HG03066 (cell line): ENCODE measurements at regions not wholly inside any gene's neighbourhood (a gene's known extent, or its start where the extent isn't known, plus 50 kb on each side); places are given as distances from the start of the nearest gene placed in this dataset.

Experiments
- ATAC-seq: cut with Tn5 transposase; IDR thresholded peaks from one replicate; pipeline ENCODE4 v1.9.1; 2021; ENCODE audit warnings: low read depth; ENCODE audit not compliant: unreplicated experiment

GRCh38 chr7:47643716-47644400 lies 61.9 kb upstream of the TNS3 start:
- ATAC-seq: no peak

- no peak for ATAC-seq
These were observed 58.4 kb upstream of the TNS3 start for GRCh38 chr7:47640265-47640664.

DNA sequence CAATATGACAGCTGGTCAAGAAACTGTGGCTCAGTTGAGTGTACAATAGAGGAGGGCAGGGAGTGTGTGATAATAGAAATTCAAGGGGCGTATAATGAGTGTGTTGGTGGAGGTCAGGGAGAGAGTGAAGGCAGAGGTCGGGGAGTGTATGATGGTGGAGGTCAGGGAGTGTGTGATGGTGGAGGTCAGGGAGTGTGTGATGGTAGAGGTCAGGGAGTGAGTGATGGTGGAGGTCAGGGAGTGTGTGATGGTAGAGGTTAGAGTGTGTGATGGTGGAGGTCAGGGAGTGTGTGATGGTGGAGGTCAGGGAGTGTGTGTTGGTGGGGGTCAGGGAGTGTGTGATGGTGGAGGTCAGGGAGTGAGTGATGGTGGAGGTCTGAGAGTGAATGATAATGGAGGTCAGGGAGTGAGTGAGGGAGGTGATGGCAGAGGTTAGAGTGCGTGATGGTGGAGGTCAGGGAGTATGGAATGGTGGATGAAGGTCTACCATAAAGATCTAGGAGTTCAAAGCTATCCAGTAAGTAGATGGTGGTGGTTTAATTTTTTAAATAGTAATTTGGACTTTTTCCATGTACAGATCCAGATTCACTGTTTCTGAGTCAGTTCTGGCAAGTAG lies 57.7 kb upstream of the TNS3 start:
- ATAC-seq: no peak

DNA sequence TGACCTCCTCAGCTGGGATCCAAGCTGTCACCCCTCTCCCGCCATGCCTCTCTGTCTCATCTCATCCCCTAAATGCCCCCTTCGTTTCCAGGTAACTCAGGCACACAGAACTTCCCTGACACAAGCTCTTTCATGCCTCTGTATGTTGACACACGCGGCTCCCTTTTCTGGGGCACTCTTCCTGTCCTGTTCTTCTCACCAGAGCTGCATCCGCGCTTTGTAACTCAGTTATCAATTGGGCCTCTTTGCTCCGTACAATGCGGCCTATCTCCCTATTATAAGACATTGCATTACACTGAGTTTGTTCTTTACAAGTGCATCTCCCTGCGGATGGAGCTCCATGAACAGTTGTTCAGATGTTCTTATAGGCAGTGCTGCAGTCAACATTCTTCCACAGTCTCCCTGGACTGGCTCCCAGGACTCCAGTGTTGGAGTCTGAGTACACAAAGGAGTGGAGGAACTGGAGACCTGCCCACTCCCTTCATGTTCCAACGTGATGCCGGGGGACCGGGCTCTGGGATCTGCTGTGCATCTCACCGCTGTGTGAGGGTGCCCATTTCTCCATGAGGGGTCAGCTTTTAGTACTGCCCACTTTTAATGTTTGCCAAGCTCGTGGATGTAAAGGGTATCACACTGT lies 56.9 kb upstream of the TNS3 start:
- no peak for ATAC-seq

DNA sequence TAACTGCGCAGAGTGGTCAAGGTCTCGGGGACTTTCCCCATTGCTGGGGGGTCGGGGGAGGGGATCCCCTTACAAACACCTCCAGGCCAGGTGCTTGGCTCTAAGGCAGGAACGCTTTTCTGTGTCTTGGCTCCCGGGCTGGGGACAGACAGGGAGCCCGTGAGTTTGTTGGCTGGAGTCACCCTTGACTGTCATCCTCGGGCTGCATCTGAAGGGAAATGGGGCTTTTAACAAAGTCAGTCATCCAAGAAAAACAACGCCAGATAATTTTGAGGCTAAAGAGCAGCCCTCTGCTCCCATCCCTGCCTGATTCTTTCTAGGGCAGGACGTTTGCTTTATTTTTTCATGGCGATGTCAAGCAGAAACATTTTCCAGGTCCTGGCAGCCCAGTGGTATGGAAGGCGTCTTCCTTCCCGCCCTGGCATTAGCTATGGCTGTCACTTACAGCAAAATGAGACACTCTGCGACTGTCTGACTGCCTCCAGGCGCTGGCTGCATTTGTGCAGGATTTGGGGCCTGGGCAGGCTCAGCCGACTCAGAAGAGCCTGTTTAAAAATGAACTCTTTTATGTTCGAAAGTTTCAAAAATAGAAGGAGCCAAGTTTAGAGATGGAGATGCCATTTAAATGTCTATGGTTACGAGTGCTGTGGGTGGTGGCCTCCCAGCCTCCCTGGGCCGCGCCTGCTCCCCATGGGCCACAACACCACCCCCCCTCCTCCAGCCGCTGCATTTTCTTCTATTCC lies 54.7 kb upstream of the TNS3 start:
- no peak for ATAC-seq

DNA sequence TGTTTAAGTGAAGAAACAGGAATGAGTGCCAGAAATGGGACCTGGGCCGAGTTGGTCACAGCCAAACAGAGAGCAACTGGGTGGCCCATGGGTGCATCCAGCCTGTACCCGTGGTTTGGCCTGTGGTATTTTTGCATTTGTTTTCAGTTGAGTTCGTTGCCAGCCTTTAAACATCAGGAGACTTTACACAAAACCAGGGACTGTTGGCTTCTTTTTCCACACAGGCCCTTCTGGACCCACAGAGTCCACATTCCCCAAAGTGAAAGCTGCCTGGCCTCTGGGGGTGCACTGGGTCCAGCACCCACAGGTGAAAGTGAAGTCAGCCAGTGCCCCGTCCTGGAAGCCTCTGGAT lies 54.1 kb upstream of the TNS3 start:
- ATAC-seq: no peak

DNA sequence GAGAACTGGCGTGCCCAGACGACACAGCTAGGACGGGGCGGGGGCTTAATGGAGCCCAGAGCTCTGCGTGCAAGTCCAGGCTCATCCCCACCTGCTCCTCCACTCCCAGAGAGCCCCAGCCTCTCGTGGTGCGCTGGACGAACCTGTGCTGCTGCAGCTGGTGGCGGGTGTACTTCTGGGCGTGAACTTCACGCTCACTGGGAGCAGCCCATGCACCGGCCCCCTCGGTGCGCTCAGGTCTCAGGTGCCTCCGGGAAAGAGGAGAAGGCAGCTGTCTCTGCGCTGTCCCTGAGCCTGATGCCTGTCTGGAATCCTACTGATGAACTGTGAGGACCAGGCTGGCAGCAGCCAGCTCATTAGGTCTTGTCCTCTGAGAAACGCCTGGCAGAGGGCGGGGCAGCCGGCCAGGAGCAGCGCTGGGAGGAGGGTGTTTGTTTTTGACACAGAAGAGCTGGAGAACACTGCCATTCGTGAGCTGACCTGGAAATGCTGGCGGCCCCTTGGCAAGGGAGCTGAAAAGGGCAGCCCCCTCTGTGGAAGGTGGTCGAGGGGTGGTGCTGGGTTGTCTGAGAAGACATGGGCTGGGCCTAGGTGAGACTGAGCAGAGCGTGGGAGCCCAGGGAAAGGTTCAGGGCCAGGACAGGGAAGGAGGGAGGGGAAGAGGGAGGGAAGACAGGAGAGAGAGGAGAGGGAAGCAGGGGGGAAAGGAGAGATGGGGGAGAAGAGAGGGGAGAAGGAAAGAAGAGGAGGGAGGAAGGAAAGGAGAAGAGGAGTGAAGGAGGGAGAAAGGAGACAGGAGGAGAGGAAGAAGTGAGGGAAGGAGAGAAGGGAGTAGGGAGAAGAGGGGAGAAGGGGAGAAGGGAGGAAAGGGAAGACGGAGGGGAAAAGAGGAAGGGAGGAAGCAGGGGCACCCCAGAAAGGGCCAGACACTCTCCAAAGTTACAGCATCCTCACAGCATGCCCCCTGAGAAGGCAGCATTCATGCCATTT lies 53.5 kb upstream of the TNS3 start:
- no peak for ATAC-seq

DNA sequence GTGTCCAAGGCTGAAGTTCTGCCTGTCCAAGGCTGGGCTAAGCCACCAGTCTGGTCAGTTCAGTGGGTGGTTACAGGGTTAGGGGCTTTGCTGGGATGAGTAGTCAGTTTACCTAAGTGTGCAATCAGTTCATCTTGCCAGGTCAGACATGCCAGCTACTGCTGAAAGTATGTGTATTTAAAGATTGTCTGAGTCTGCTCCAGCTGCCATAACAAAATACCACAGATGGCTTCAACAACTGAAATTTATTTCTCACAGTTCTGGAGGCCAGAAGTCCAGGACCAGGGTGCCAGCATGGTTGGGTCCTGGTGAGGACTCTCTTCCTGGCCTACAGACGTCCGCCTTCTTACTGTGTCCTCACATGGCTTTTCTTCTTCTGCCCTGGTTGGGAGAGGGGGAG lies 52.4 kb upstream of the TNS3 start:
- ATAC-seq: no peak

- ATAC-seq: no peak
These were observed 51.2 kb upstream of the TNS3 start for GRCh38 chr7:47633134-47633533.
